ENCODE measurements at regions not wholly inside any gene's neighbourhood (a gene's known extent, or its start where the extent isn't known, plus 50 kb on each side); places are given as distances from the start of the nearest gene placed in this dataset.

DNA sequence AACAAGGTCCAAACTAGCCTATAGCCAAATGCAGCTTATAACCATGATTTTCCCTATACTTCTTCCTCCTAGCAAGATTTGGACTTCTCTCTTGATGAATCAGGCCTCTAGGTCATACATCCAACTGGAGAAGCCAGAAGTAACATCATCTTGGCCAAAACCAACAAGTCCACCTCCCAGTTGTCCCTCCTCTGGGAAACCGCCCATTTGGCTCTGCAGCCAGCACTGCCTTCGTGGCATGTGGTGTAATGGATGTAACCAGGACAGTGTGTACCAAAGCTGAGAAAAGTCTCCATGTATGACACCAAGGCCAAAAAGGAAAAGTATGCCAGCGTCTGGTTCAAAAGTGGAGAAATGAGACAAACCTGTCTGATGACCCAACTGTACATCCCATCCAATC is 59.3 kb upstream of the VASH1 start:
- TF ChIP-seq TAF1 (IDR thresholded peaks at IDR 0.05; ENCODE audit: borderline replicate concordance, low read depth, low read length): no peak
- TF ChIP-seq POLR2A (IDR thresholded peaks at IDR 0.05; ENCODE audit: low read depth, low read length): no peak
